Mammary epithelial cell (primary cell): ENCODE measurements at regions not wholly inside any gene's neighbourhood (a gene's known extent, or its start where the extent isn't known, plus 50 kb on each side); places are given as distances from the start of the nearest gene placed in this dataset.

Source experiments
- CTCF ChIP-seq, 2 donors: IDR thresholded peaks in 1 of 2; conservative IDR thresholded peaks in 1 of 2; 2 replicates each; pipeline ENCODE4 v1.5.1; 2011 to 2012; ENCODE audit warnings: inconsistent platforms in 2 of 2, low read length in 2 of 2, mild to moderate bottlenecking in 2 of 2, control low read depth in 1 of 2, low read depth in 1 of 2; ENCODE audit not compliant: insufficient read depth in 1 of 2; ENCODE audit errors: extremely low read depth in 1 of 2
- EZH2 ChIP-seq: IDR thresholded peaks from 2 replicates; pipeline ENCODE4 v1.6.1; 2012; ENCODE audit warnings: low read length, inconsistent platforms, borderline replicate concordance

- TF ChIP-seq CTCF (conservative IDR thresholded peaks at IDR 0.05 in 1 of 2, IDR thresholded peaks at IDR 0.05 in 1 of 2; ENCODE audit: extremely low read depth in 1 of 2, insufficient read depth in 1 of 2, low read depth in 1 of 2, low read length in 2 of 2) (no peak), EZH2 (no peak)
Measured at GRCh38 chr5:175129121-175129520, 314.9 kb downstream of the DRD1 start.
